ENCODE measurements at regions not wholly inside any gene's neighbourhood (a gene's known extent, or its start where the extent isn't known, plus 50 kb on each side); places are given as distances from the start of the nearest gene placed in this dataset.

- Histone ChIP-seq H3K4me3 (ENCODE audit: low read depth, low read length) (no peak overlapping the region), H3K4me1 (no peaks in the 10 kb centered on the region), H3K27me3 (no peaks in the 10 kb centered on the region), H3K9me3 (no peaks in the 10 kb centered on the region), H3K36me3 (no peaks in the 10 kb centered on the region)
- no peak for DNase-seq
- no peak for TF ChIP-seq CTCF (IDR thresholded peaks at IDR 0.05; ENCODE audit: low read depth, low read length)
Observed at GRCh38 chr13:50267066-50267465, 251.8 kb downstream of the KCNRG start.

- DNase-seq: no peak
- H3K4me3 ChIP-seq (ENCODE audit: low read depth, low read length): no peak overlapping the region
- H3K9me3 ChIP-seq: no peaks in the 10 kb centered on the region
- no peaks in the 10 kb centered on the region for H3K4me1 ChIP-seq
- no peak for TF ChIP-seq CTCF (IDR thresholded peaks at IDR 0.05; ENCODE audit: low read depth, low read length)
- no peaks in the 10 kb centered on the region for H3K36me3 ChIP-seq
- H3K27me3 ChIP-seq: no peaks in the 10 kb centered on the region
Observed at GRCh38 chr13:50267917-50268316, 252.7 kb downstream of the KCNRG start.

- TF ChIP-seq CTCF (IDR thresholded peaks at IDR 0.05; ENCODE audit: low read depth, low read length): no peak
- no peaks in the 10 kb centered on the region for H3K36me3 ChIP-seq
- no peak overlapping the region for H3K4me3 ChIP-seq (ENCODE audit: low read depth, low read length)
- no peak for DNase-seq
- H3K27me3 ChIP-seq: no peaks in the 10 kb centered on the region
- no peaks in the 10 kb centered on the region for H3K9me3 ChIP-seq
- no peaks in the 10 kb centered on the region for H3K4me1 ChIP-seq
Observed at GRCh38 chr13:50268500-50268899, 253.3 kb downstream of the KCNRG start.

- no peaks in the 10 kb centered on the region for H3K9me3 ChIP-seq
- H3K36me3 ChIP-seq: no peaks in the 10 kb centered on the region
- H3K4me3 ChIP-seq (ENCODE audit: low read depth, low read length): no peak overlapping the region
- no peak for TF ChIP-seq CTCF (IDR thresholded peaks at IDR 0.05; ENCODE audit: low read depth, low read length)
- DNase-seq: no peak
- H3K4me1 ChIP-seq: no peaks in the 10 kb centered on the region
- no peaks in the 10 kb centered on the region for H3K27me3 ChIP-seq
Observed at GRCh38 chr13:50274181-50274580, 258.9 kb downstream of the KCNRG start.

- no peaks in the 10 kb centered on the region for H3K4me1 ChIP-seq
- no peaks in the 10 kb centered on the region for H3K27me3 ChIP-seq
- no peak for TF ChIP-seq CTCF (IDR thresholded peaks at IDR 0.05; ENCODE audit: low read depth, low read length)
- no peak overlapping the region for H3K4me3 ChIP-seq (ENCODE audit: low read depth, low read length)
- no peak for DNase-seq
- H3K36me3 ChIP-seq: no peaks in the 10 kb centered on the region
- no peaks in the 10 kb centered on the region for H3K9me3 ChIP-seq
Observed at GRCh38 chr13:50275392-50276063, 260.3 kb downstream of the KCNRG start.

- no peaks in the 10 kb centered on the region for H3K36me3 ChIP-seq
- no peak for DNase-seq
- H3K9me3 ChIP-seq: no peaks in the 10 kb centered on the region
- TF ChIP-seq CTCF (IDR thresholded peaks at IDR 0.05; ENCODE audit: low read depth, low read length): no peak
- H3K4me3 ChIP-seq (ENCODE audit: low read depth, low read length): no peak overlapping the region
- no peaks in the 10 kb centered on the region for H3K27me3 ChIP-seq
- no peaks in the 10 kb centered on the region for H3K4me1 ChIP-seq
Observed at GRCh38 chr13:50276550-50276949, 261.3 kb downstream of the KCNRG start.
